HEK293 (cell line): ENCODE measurements at regions not wholly inside any gene's neighbourhood (a gene's known extent, or its start where the extent isn't known, plus 50 kb on each side); places are given as distances from the start of the nearest gene placed in this dataset.

Experiments
- ATF2 ChIP-seq: fragments of 450-650 bp; formaldehyde crosslinking; IDR thresholded peaks from 2 replicates; pipeline ENCODE4 v1.5.1; 2016; ENCODE audit warnings: missing biosample characterization, missing genetic modification characterization, low read depth
- BCL11A ChIP-seq: fragments of 450-650 bp; formaldehyde crosslinking; IDR thresholded peaks from 2 replicates; pipeline ENCODE4 v1.5.1; 2016; ENCODE audit warnings: low read depth, missing biosample characterization, missing genetic modification characterization
- BCL6B ChIP-seq: fragments of 450-650 bp; formaldehyde crosslinking; IDR thresholded peaks from 2 replicates; pipeline ENCODE4 v1.5.1; 2017; ENCODE audit warnings: missing biosample characterization, missing genetic modification characterization
- EGR2 ChIP-seq: fragments of 450-650 bp; formaldehyde crosslinking; IDR thresholded peaks from 2 replicates; pipeline ENCODE4 v1.5.1; 2016; ENCODE audit warnings: low read depth, missing biosample characterization, missing genetic modification characterization
- ELK4 ChIP-seq: IDR thresholded peaks from 2 replicates; pipeline ENCODE4 v1.6.1; 2011; ENCODE audit warnings: mild to moderate bottlenecking, low read depth, low read length, borderline replicate concordance
- HOXD13 ChIP-seq: sonication (generic); formaldehyde crosslinking; IDR thresholded peaks from 2 replicates; pipeline ENCODE4 v1.8.0; 2022; ENCODE audit warnings: missing genetic modification reagents, borderline replicate concordance
- KLF16 ChIP-seq: fragments of 450-650 bp; formaldehyde crosslinking; IDR thresholded peaks from 2 replicates; pipeline ENCODE4 v1.5.1; 2017; ENCODE audit warnings: missing biosample characterization, missing genetic modification characterization
- OVOL3 ChIP-seq: fragments of 450-650 bp; formaldehyde crosslinking; IDR thresholded peaks from 2 replicates; pipeline ENCODE4 v1.5.1; 2016; ENCODE audit warnings: missing biosample characterization, missing genetic modification characterization
- SALL2 ChIP-seq: fragments of 450-650 bp; formaldehyde crosslinking; IDR thresholded peaks from 2 replicates; pipeline ENCODE4 v1.5.0; 2017; ENCODE audit warnings: missing biosample characterization, mild to moderate bottlenecking, missing genetic modification characterization, borderline replicate concordance
- TCF7L2 ChIP-seq: IDR thresholded peaks from 2 replicates; pipeline ENCODE4 v1.6.1; 2011; ENCODE audit warnings: low read depth, mild to moderate bottlenecking, inconsistent platforms, low read length, moderate library complexity, borderline replicate concordance
- TSHZ1 ChIP-seq: fragments of 450-650 bp; formaldehyde crosslinking; IDR thresholded peaks from 2 replicates; pipeline ENCODE4 v1.5.1; 2016; ENCODE audit warnings: missing biosample characterization, missing genetic modification characterization, borderline replicate concordance
- YY2 ChIP-seq: fragments of 450-650 bp; formaldehyde crosslinking; IDR thresholded peaks from 2 replicates; pipeline ENCODE4 v1.5.1; 2016; ENCODE audit warnings: missing biosample characterization, missing genetic modification characterization
- ZBTB48 ChIP-seq: fragments of 450-650 bp; formaldehyde crosslinking; IDR thresholded peaks from 2 replicates; pipeline ENCODE4 v1.5.1; 2016; ENCODE audit warnings: missing biosample characterization, missing genetic modification characterization
- ZFP69B ChIP-seq: fragments of 450-650 bp; formaldehyde crosslinking; IDR thresholded peaks from 2 replicates; pipeline ENCODE4 v1.5.1; 2016; ENCODE audit warnings: missing biosample characterization, missing genetic modification characterization
- ZNF10 ChIP-seq: fragments of 450-650 bp; formaldehyde crosslinking; IDR thresholded peaks from 2 replicates; pipeline ENCODE4 v1.5.1; 2017; ENCODE audit warnings: missing biosample characterization, missing genetic modification characterization
- ZNF132 ChIP-seq: fragments of 450-650 bp; formaldehyde crosslinking; IDR thresholded peaks from 2 replicates; pipeline ENCODE4 v1.5.1; 2017; ENCODE audit warnings: missing biosample characterization, missing genetic modification characterization, borderline replicate concordance
- ZNF214 ChIP-seq: fragments of 450-650 bp; formaldehyde crosslinking; IDR thresholded peaks from 2 replicates; pipeline ENCODE4 v1.5.1; 2017; ENCODE audit warnings: missing biosample characterization, mild to moderate bottlenecking, missing genetic modification characterization, borderline replicate concordance
- ZNF324 ChIP-seq: fragments of 450-650 bp; formaldehyde crosslinking; IDR thresholded peaks from 2 replicates; pipeline ENCODE4 v1.5.1; 2016; ENCODE audit warnings: missing biosample characterization, missing genetic modification characterization
- ZNF341 ChIP-seq: fragments of 450-650 bp; formaldehyde crosslinking; IDR thresholded peaks from 2 replicates; pipeline ENCODE4; 2016; ENCODE audit warnings: low read depth, missing biosample characterization, missing genetic modification characterization
- ZNF366 ChIP-seq: fragments of 450-650 bp; formaldehyde crosslinking; conservative IDR thresholded peaks from 2 replicates; pipeline ENCODE4 v1.5.1; 2016; ENCODE audit warnings: missing biosample characterization, missing genetic modification characterization
- ZNF473 ChIP-seq: fragments of 450-650 bp; formaldehyde crosslinking; IDR thresholded peaks from 2 replicates; pipeline ENCODE4 v1.5.1; 2017; ENCODE audit warnings: missing biosample characterization, missing genetic modification characterization
- ZNF510 ChIP-seq: fragments of 450-650 bp; formaldehyde crosslinking; IDR thresholded peaks from 2 replicates; pipeline ENCODE4 v1.5.1; 2018; ENCODE audit warnings: mild to moderate bottlenecking, missing genetic modification characterization, missing biosample characterization; ENCODE audit not compliant: insufficient replicate concordance
- ZNF529 ChIP-seq: fragments of 450-650 bp; formaldehyde crosslinking; IDR thresholded peaks from 2 replicates; pipeline ENCODE4 v1.5.1; 2017; ENCODE audit warnings: missing genetic modification characterization, missing biosample characterization; ENCODE audit not compliant: insufficient replicate concordance
- ZNF621 ChIP-seq: fragments of 450-650 bp; formaldehyde crosslinking; IDR thresholded peaks from 2 replicates; pipeline ENCODE4 v1.5.1; 2017; ENCODE audit warnings: missing biosample characterization, missing genetic modification characterization
- ZNF837 ChIP-seq: fragments of 450-650 bp; formaldehyde crosslinking; IDR thresholded peaks from 2 replicates; pipeline ENCODE4 v1.5.1; 2016; ENCODE audit warnings: missing biosample characterization, missing genetic modification characterization
- ZNF843 ChIP-seq: fragments of 450-650 bp; formaldehyde crosslinking; IDR thresholded peaks from 2 replicates; pipeline ENCODE4 v1.5.1; 2016; ENCODE audit warnings: missing biosample characterization, missing genetic modification characterization
- TF ChIP-seq, protein P1 (sequence below): fragments of 450-650 bp; formaldehyde crosslinking; IDR thresholded peaks from 2 replicates; pipeline ENCODE4 v1.5.1; 2016; ENCODE audit warnings: missing biosample characterization, missing genetic modification characterization, low read depth
- TF ChIP-seq, protein P2 (sequence below): fragments of 450-650 bp; formaldehyde crosslinking; IDR thresholded peaks from 2 replicates; pipeline ENCODE4 v1.5.1; 2016; ENCODE audit warnings: missing biosample characterization, missing genetic modification characterization

- TF ChIP-seq ZNF214 (tag by site-specific recombination) (no peak), ZBTB48 (tag by site-specific recombination) (no peak), TCF7L2 (0 out of 2 replicates have a peak, but pooled peaks have one; percentile 16), TSHZ1 (tag by site-specific recombination) (no peak), ZNF843 (peak; percentile 62; the same call in 1 of the 2 replicates), KLF16 (tag by site-specific recombination) (no peak), ELK4 (no peak), YY2 (tag by site-specific recombination) (no peak), ZNF366 (tag by site-specific recombination) (0 out of 2 replicates have a peak, but pooled peaks have one; percentile 18), SALL2 (tag by site-specific recombination) (no peak), ZNF324 (tag by site-specific recombination) (no peak), BCL6B (tag by site-specific recombination) (no peak), ZNF621 (tag by site-specific recombination) (no peak), ZNF473 (tag by site-specific recombination) (no peak), ZNF510 (no peak), EGR2 (tag by site-specific recombination) (no peak), ZNF10 (no peak), BCL11A (tag by site-specific recombination) (no peak), HOXD13 (CRISPR knock-in tag) (no peak), ZNF341 (tag by site-specific recombination) (peak; percentile 64; the same call in 1 of the 2 replicates), ATF2 (tag by site-specific recombination) (no peak), ZFP69B (tag by site-specific recombination) (no peak), ZNF132 (tag by site-specific recombination) (no peak), ZNF837 (tag by site-specific recombination) (no peak), OVOL3 (tag by site-specific recombination) (peak; percentile 43; the same call in 1 of the 2 replicates), ZNF529 (tag by site-specific recombination) (no peak)
- TF ChIP-seq, protein P1, sequence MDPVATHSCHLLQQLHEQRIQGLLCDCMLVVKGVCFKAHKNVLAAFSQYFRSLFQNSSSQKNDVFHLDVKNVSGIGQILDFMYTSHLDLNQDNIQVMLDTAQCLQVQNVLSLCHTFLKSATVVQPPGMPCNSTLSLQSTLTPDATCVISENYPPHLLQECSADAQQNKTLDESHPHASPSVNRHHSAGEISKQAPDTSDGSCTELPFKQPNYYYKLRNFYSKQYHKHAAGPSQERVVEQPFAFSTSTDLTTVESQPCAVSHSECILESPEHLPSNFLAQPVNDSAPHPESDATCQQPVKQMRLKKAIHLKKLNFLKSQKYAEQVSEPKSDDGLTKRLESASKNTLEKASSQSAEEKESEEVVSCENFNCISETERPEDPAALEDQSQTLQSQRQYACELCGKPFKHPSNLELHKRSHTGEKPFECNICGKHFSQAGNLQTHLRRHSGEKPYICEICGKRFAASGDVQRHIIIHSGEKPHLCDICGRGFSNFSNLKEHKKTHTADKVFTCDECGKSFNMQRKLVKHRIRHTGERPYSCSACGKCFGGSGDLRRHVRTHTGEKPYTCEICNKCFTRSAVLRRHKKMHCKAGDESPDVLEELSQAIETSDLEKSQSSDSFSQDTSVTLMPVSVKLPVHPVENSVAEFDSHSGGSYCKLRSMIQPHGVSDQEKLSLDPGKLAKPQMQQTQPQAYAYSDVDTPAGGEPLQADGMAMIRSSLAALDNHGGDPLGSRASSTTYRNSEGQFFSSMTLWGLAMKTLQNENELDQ = no peak
- TF ChIP-seq, protein P2, sequence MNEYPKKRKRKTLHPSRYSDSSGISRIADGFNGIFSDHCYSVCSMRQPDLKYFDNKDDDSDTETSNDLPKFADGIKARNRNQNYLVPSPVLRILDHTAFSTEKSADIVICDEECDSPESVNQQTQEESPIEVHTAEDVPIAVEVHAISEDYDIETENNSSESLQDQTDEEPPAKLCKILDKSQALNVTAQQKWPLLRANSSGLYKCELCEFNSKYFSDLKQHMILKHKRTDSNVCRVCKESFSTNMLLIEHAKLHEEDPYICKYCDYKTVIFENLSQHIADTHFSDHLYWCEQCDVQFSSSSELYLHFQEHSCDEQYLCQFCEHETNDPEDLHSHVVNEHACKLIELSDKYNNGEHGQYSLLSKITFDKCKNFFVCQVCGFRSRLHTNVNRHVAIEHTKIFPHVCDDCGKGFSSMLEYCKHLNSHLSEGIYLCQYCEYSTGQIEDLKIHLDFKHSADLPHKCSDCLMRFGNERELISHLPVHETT = no peak
Measured at GRCh38 chr3:73324203-73325155, 263.0 kb downstream of the EBLN2 start (continued).
